HEK293 (cell line): ENCODE measurements at regions not wholly inside any gene's neighbourhood (a gene's known extent, or its start where the extent isn't known, plus 50 kb on each side); places are given as distances from the start of the nearest gene placed in this dataset.

Experiments
- CTCF ChIA-PET: fragments of 350-600 bp; formaldehyde crosslinking; extraction: SDS; loops from one replicate; lab custom pipeline; 2021; ENCODE audit warnings: antibody characterized with exemption; lab: Yijun Ruan, JAX
- POLR2A ChIA-PET: fragments of 300-600 bp; formaldehyde crosslinking; extraction: SDS; loops from one replicate; lab custom pipeline; 2020; ENCODE audit warnings: antibody characterized with exemption, inconsistent platforms; lab: Yijun Ruan, JAX
- H3K27ac ChIP-seq: fragments of 200-500 bp; sonication (Bioruptor generic); 2 replicates; pipeline ENCODE4 v1.5.1; 2014; ENCODE audit warnings: low read depth, low read length, control low read depth, inconsistent platforms; ENCODE audit errors: extremely low read depth
- H3K36me3 ChIP-seq, 2 experiments: fragments of 200-500 bp in 1 of 2; sonication (Bioruptor generic) in 1 of 2; 1 replicate in 1 of 2; 2 replicates in 1 of 2; pipeline ENCODE4 v1.5.1; 2014 to 2017; ENCODE audit warnings: inconsistent platforms in 2 of 2, low read length in 2 of 2; ENCODE audit not compliant: control insufficient read depth in 2 of 2, insufficient read depth in 1 of 2
- H3K4me1 ChIP-seq: fragments of 200-500 bp; sonication (Bioruptor generic); 2 replicates; pipeline ENCODE4 v1.5.1; 2014; ENCODE audit warnings: mild to moderate bottlenecking, low read length, inconsistent platforms; ENCODE audit not compliant: control insufficient read depth, insufficient read depth
- H3K4me3 ChIP-seq: 2 replicates; pipeline ENCODE4 v1.5.1; 2011; ENCODE audit warnings: low read depth, mild to moderate bottlenecking, control low read depth, low read length, moderate library complexity
- H3K9me3 ChIP-seq: fragments of 200-500 bp; sonication (Bioruptor generic); 2 replicates; pipeline ENCODE4 v1.5.1; 2014; ENCODE audit warnings: low read depth, low read length, inconsistent platforms; ENCODE audit not compliant: control insufficient read depth, insufficient read depth
- GLIS1 ChIP-seq: fragments of 450-650 bp; formaldehyde crosslinking; IDR thresholded peaks from 2 replicates; pipeline ENCODE4 v1.5.1; 2016; ENCODE audit warnings: missing biosample characterization, missing genetic modification characterization
- HOXC10 ChIP-seq: sonication (generic); formaldehyde crosslinking; IDR thresholded peaks from 2 replicates; pipeline ENCODE4 v1.8.1; 2023; ENCODE audit warnings: mild to moderate bottlenecking, missing genetic modification reagents
- REST ChIP-seq: fragments of 450-650 bp; formaldehyde crosslinking; IDR thresholded peaks from 2 replicates; pipeline ENCODE4 v1.5.1; 2016; ENCODE audit warnings: missing biosample characterization, missing genetic modification characterization
- TCF7L2 ChIP-seq: IDR thresholded peaks from 2 replicates; pipeline ENCODE4 v1.6.1; 2011; ENCODE audit warnings: low read depth, mild to moderate bottlenecking, inconsistent platforms, low read length, moderate library complexity, borderline replicate concordance
- ZNF114 ChIP-seq: fragments of 450-650 bp; formaldehyde crosslinking; IDR thresholded peaks from 2 replicates; pipeline ENCODE4 v1.5.0; 2017; ENCODE audit warnings: missing biosample characterization, missing genetic modification characterization
- ZNF239 ChIP-seq: fragments of 450-650 bp; formaldehyde crosslinking; IDR thresholded peaks from 2 replicates; pipeline ENCODE4 v1.5.1; 2016; ENCODE audit warnings: missing biosample characterization, missing genetic modification characterization
- ZNF777 ChIP-seq: fragments of 450-650 bp; formaldehyde crosslinking; IDR thresholded peaks from 2 replicates; pipeline ENCODE4 v1.5.1; 2017; ENCODE audit warnings: missing biosample characterization, missing genetic modification characterization, borderline replicate concordance
- ZNF791 ChIP-seq: fragments of 450-650 bp; formaldehyde crosslinking; IDR thresholded peaks from 2 replicates; pipeline ENCODE4 v1.5.1; 2016; ENCODE audit warnings: missing biosample characterization, missing genetic modification characterization
- ZNF830 ChIP-seq: fragments of 450-650 bp; IDR thresholded peaks from 2 replicates; pipeline ENCODE4 v1.5.0; 2018; ENCODE audit warnings: missing biosample characterization, missing genetic modification characterization, low read depth, mild to moderate bottlenecking, moderate library complexity
- ZNF843 ChIP-seq: fragments of 450-650 bp; formaldehyde crosslinking; IDR thresholded peaks from 2 replicates; pipeline ENCODE4 v1.5.1; 2016; ENCODE audit warnings: missing biosample characterization, missing genetic modification characterization
- TF ChIP-seq, protein P1 (sequence below): fragments of 450-650 bp; formaldehyde crosslinking; IDR thresholded peaks from 2 replicates; pipeline ENCODE4 v1.5.1; 2016; ENCODE audit warnings: missing biosample characterization, missing genetic modification characterization, borderline replicate concordance
- TF ChIP-seq, protein P2 (sequence below): fragments of 450-650 bp; formaldehyde crosslinking; optimal IDR thresholded peaks from 2 replicates; pipeline ENCODE3; 2016; ENCODE audit warnings: missing biosample characterization, mild to moderate bottlenecking, missing genetic modification characterization

GRCh38 chr15:48064421-48064820 lies 56.4 kb upstream of the SLC24A5 start:
- ChIA-PET POLR2A (no interaction called here), CTCF (no interaction called here)
- TF ChIP-seq ZNF843 (no peak), ZNF791 (no peak), ZNF777 (tag by site-specific recombination) (no peak), REST (tag by site-specific recombination) (no peak), HOXC10 (CRISPR knock-in tag) (no peak), ZNF830 (tag by site-specific recombination) (no peak), ZNF114 (tag by site-specific recombination) (no peak), TCF7L2 (no peak), ZNF239 (tag by site-specific recombination) (no peak)
- TF ChIP-seq, protein P1, sequence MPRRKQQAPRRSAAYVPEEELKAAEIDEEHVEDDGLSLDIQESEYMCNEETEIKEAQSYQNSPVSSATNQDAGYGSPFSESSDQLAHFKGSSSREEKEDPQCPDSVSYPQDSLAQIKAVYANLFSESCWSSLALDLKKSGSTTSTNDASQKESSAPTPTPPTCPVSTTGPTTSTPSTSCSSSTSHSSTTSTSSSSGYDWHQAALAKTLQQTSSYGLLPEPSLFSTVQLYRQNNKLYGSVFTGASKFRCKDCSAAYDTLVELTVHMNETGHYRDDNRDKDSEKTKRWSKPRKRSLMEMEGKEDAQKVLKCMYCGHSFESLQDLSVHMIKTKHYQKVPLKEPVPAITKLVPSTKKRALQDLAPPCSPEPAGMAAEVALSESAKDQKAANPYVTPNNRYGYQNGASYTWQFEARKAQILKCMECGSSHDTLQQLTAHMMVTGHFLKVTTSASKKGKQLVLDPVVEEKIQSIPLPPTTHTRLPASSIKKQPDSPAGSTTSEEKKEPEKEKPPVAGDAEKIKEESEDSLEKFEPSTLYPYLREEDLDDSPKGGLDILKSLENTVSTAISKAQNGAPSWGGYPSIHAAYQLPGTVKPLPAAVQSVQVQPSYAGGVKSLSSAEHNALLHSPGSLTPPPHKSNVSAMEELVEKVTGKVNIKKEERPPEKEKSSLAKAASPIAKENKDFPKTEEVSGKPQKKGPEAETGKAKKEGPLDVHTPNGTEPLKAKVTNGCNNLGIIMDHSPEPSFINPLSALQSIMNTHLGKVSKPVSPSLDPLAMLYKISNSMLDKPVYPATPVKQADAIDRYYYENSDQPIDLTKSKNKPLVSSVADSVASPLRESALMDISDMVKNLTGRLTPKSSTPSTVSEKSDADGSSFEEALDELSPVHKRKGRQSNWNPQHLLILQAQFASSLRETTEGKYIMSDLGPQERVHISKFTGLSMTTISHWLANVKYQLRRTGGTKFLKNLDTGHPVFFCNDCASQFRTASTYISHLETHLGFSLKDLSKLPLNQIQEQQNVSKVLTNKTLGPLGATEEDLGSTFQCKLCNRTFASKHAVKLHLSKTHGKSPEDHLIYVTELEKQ (tag by site-specific recombination), result no peak

GRCh38 chr15:48066456-48066855 lies 54.3 kb upstream of the SLC24A5 start:
- ChIA-PET POLR2A (no interaction called here), CTCF (interaction anchor here (0.5 to 0.7 kb wide), 2 partner anchors 338 to 872 kb away, joined by 3 to 5 read pairs; no protein-coding TSS in a partner anchor)
- H3K9me3 ChIP-seq, result no peaks in the 10 kb centered on the region
- no peak overlapping the region for H3K4me3 ChIP-seq
- no peaks in the 10 kb centered on the region for H3K36me3 ChIP-seq
- H3K27ac ChIP-seq, result no peak overlapping the region
- TF ChIP-seq GLIS1, result peak; percentile 37; the same call in 1 of the 2 replicates
- TF ChIP-seq, protein P2, sequence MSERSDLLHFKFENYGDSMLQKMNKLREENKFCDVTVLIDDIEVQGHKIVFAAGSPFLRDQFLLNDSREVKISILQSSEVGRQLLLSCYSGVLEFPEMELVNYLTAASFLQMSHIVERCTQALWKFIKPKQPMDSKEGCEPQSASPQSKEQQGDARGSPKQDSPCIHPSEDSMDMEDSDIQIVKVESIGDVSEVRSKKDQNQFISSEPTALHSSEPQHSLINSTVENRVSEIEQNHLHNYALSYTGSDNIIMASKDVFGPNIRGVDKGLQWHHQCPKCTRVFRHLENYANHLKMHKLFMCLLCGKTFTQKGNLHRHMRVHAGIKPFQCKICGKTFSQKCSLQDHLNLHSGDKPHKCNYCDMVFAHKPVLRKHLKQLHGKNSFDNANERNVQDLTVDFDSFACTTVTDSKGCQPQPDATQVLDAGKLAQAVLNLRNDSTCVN (tag by site-specific recombination), result no peak
- peaks cover 6% of the 10 kb centered on the region; the same call in 1 of the 2 replicates for H3K4me1 ChIP-seq

More at GRCh38 chr15:48064421-48064820, 56.4 kb upstream of the SLC24A5 start:
- peaks cover 6% of the 10 kb centered on the region; the same call in 1 of the 2 replicates for H3K4me1 ChIP-seq
- H3K4me3 ChIP-seq, result no peak overlapping the region
- no peak overlapping the region for H3K27ac ChIP-seq
- H3K9me3 ChIP-seq, result no peaks in the 10 kb centered on the region
- H3K36me3 ChIP-seq, result no peaks in the 10 kb centered on the region
